ENCODE measurements at regions not wholly inside any gene's neighbourhood (a gene's known extent, or its start where the extent isn't known, plus 50 kb on each side); places are given as distances from the start of the nearest gene placed in this dataset.

DNA sequence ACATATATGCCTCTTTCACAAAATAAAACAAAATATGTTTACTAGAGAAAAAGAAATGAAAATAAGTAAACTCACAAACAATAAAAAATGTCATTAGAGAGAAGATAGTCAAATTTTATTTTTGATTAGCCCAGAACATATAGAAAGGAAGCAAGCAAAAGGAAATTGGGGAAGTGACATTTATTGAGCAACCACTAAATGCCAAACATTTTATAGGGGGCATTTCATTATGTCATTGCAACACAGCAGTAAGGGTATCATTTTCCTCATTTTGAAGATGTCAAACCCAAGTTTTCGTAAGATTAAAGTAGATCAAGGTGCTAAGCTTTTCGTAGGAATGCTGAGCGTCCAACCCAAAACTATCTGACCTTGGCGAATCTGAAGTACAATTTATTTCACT, 1331.5 kb upstream of the PABPC4L start:
- TF ChIP-seq, protein P1, sequence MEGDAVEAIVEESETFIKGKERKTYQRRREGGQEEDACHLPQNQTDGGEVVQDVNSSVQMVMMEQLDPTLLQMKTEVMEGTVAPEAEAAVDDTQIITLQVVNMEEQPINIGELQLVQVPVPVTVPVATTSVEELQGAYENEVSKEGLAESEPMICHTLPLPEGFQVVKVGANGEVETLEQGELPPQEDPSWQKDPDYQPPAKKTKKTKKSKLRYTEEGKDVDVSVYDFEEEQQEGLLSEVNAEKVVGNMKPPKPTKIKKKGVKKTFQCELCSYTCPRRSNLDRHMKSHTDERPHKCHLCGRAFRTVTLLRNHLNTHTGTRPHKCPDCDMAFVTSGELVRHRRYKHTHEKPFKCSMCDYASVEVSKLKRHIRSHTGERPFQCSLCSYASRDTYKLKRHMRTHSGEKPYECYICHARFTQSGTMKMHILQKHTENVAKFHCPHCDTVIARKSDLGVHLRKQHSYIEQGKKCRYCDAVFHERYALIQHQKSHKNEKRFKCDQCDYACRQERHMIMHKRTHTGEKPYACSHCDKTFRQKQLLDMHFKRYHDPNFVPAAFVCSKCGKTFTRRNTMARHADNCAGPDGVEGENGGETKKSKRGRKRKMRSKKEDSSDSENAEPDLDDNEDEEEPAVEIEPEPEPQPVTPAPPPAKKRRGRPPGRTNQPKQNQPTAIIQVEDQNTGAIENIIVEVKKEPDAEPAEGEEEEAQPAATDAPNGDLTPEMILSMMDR (IDR thresholded peaks at IDR 0.05 in 8 of 11, conservative IDR thresholded peaks at IDR 0.05 in 3 of 11): no peak
- TF ChIP-seq POLR2AphosphoS5 (IDR thresholded peaks at IDR 0.05) (no peak), POLR2A (IDR thresholded peaks at IDR 0.05) (no peak)
